22Rv1 (cell line): ENCODE measurements at regions not wholly inside any gene's neighbourhood (a gene's known extent, or its start where the extent isn't known, plus 50 kb on each side); places are given as distances from the start of the nearest gene placed in this dataset.

Experiments
- CTCF ChIP-seq: fragments of 450-650 bp; IDR thresholded peaks from 2 replicates; pipeline ENCODE4 v1.5.1; 2017; ENCODE audit warnings: mild to moderate bottlenecking
- ZFX ChIP-seq: fragments of 450-650 bp; IDR thresholded peaks from 2 replicates; pipeline ENCODE4 v1.6.1; 2017; ENCODE audit warnings: antibody characterized with exemption, borderline replicate concordance

DNA sequence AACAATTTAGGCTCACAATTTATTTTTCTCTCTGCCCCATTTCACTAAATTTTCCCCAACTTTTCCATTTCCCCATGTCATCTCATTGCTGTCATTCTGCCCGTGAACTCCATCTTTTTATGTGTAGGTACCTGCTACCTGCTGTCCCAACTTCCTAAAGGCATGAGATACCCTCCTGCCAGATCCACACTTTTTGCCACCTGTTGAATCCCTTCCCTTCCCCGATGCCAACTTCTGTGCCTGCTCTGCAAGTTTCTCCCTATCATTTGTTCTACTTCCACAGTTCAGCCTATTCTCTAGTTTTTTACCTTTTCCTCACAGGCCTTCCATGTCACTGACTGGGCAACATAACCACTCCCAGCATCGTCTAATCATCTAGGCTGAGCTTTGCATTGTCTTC, 607.5 kb upstream of the KLF12 start:
- TF ChIP-seq CTCF: no peak
- no peak for TF ChIP-seq ZFX
